Adrenal gland (tissue), 5 donors: ENCODE measurements at regions not wholly inside any gene's neighbourhood (a gene's known extent, or its start where the extent isn't known, plus 50 kb on each side); places are given as distances from the start of the nearest gene placed in this dataset.

Source experiments
- POLR2A ChIP-seq, 2 donors: fragments of 450-650 bp; IDR thresholded peaks; one replicate each; pipeline ENCODE4 v1.6.1; 2017; ENCODE audit warnings: antibody characterized with exemption in 2 of 2, mild to moderate bottlenecking in 2 of 2, moderate library complexity in 1 of 2
- TF ChIP-seq, protein P1 (sequence below), 6 experiments: fragments of 450-650 bp in 4 of 6; fragments of 200-600 bp in 2 of 6; sonication (generic) in 1 of 6; IDR thresholded peaks; 1 replicate in 5 of 6; 2 replicates in 1 of 6; pipeline versions ENCODE4 v1.5.1 to v1.8.0; 2016 to 2021; ENCODE audit warnings: antibody characterized with exemption in 6 of 6, mild to moderate bottlenecking in 2 of 6, moderate library complexity in 1 of 6
- donor health status: DM: no; HTN: no; CAD: no.

GRCh38 chr1:60394436-60394835 lies 320.9 kb upstream of the C1orf87 start:
- TF ChIP-seq, protein P1, sequence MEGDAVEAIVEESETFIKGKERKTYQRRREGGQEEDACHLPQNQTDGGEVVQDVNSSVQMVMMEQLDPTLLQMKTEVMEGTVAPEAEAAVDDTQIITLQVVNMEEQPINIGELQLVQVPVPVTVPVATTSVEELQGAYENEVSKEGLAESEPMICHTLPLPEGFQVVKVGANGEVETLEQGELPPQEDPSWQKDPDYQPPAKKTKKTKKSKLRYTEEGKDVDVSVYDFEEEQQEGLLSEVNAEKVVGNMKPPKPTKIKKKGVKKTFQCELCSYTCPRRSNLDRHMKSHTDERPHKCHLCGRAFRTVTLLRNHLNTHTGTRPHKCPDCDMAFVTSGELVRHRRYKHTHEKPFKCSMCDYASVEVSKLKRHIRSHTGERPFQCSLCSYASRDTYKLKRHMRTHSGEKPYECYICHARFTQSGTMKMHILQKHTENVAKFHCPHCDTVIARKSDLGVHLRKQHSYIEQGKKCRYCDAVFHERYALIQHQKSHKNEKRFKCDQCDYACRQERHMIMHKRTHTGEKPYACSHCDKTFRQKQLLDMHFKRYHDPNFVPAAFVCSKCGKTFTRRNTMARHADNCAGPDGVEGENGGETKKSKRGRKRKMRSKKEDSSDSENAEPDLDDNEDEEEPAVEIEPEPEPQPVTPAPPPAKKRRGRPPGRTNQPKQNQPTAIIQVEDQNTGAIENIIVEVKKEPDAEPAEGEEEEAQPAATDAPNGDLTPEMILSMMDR (IDR thresholded peaks at IDR 0.05), result no peak
- TF ChIP-seq POLR2A (IDR thresholded peaks at IDR 0.05), result no peak
